PC-9 (cell line): ENCODE measurements at regions not wholly inside any gene's neighbourhood (a gene's known extent, or its start where the extent isn't known, plus 50 kb on each side); places are given as distances from the start of the nearest gene placed in this dataset.

Source experiments
- CTCF ChIP-seq: fragments of 200-600 bp; sonication (generic); conservative IDR thresholded peaks from 2 replicates; pipeline ENCODE4 v1.6.1; 2017; ENCODE audit warnings: mixed run types, antibody characterized with exemption, mild to moderate bottlenecking, moderate library complexity
- EZH2 ChIP-seq: fragments of 200-600 bp; sonication (generic); IDR thresholded peaks from 2 replicates; pipeline ENCODE4 v1.8.0; 2017; ENCODE audit warnings: antibody characterized with exemption, low read depth

- no peak for TF ChIP-seq CTCF
- no peak for TF ChIP-seq EZH2
Observed at GRCh38 chr11:128146926-128147605, 440.3 kb downstream of the ETS1 start.
